ENCODE measurements at regions not wholly inside any gene's neighbourhood (a gene's known extent, or its start where the extent isn't known, plus 50 kb on each side); places are given as distances from the start of the nearest gene placed in this dataset.

GRCh38 chr14:101018561-101019290 lies 115.2 kb upstream of the RTL1 start:
- no peak overlapping the region for H2AK5ac ChIP-seq (ENCODE audit: low read length, severe bottlenecking)
- 91% methylated on average over 13 of the region's 13 CpGs for WGBS
- H3K23ac ChIP-seq (ENCODE audit: low read length in 2 of 2): no peak overlapping the region
- H2BK12ac ChIP-seq (ENCODE audit: low read length in 2 of 2): no peak overlapping the region
- H4K91ac ChIP-seq (ENCODE audit: low read length): no peak overlapping the region
- no peak overlapping the region for H2AFZ ChIP-seq (ENCODE audit: low read depth, low read length)
- H3K14ac ChIP-seq (ENCODE audit: low read length in 2 of 2): no peak overlapping the region
- H3K18ac ChIP-seq (ENCODE audit: low read depth in 1 of 2, low read length in 2 of 2): no peak overlapping the region
- no peaks in the 10 kb centered on the region for H3K79me1 ChIP-seq (replicated peaks; ENCODE audit: low read length, poor library complexity, severe bottlenecking)
- no peak overlapping the region for H3K4ac ChIP-seq (ENCODE audit: low read depth in 1 of 2, low read length in 2 of 2)
- H3K27ac ChIP-seq (ENCODE audit: low read length, poor library complexity, severe bottlenecking): no peak overlapping the region
- H3K36me3 ChIP-seq (ENCODE audit: control insufficient read depth in 1 of 2, insufficient read depth in 2 of 2, low read depth in 1 of 2, low read length in 2 of 2): peaks cover 0 to 56% of the 10 kb centered on the region in 2 experiments
- H3K9ac ChIP-seq (ENCODE audit: low read length): no peak overlapping the region
- no peak overlapping the region for H2BK15ac ChIP-seq (ENCODE audit: low read depth, poor library complexity, severe bottlenecking)
- no peak for DNase-seq
- peaks cover 3% of the 10 kb centered on the region for H3K4me1 ChIP-seq (ENCODE audit: control insufficient read depth, insufficient read depth, low read depth, low read length)
- H3K4me3 ChIP-seq (ENCODE audit: insufficient read depth in 1 of 2, low read depth in 1 of 2, low read length in 2 of 2): no peak overlapping the region
- no peak overlapping the region for H3K4me2 ChIP-seq (ENCODE audit: low read length, poor library complexity, severe bottlenecking)
- no peaks in the 10 kb centered on the region for H3K9me3 ChIP-seq (ENCODE audit: control insufficient read depth, low read length)
- no peak overlapping the region for H2BK5ac ChIP-seq (ENCODE audit: low read depth, low read length, poor library complexity, severe bottlenecking)
- H2BK120ac ChIP-seq (ENCODE audit: low read depth, low read length): no peak overlapping the region
- H4K8ac ChIP-seq (ENCODE audit: low read length): no peak overlapping the region
- H3K27me3 ChIP-seq (ENCODE audit: control insufficient read depth in 1 of 2, insufficient read depth in 1 of 2, low read length in 2 of 2): no peaks in the 10 kb centered on the region

- DNase-seq: no peak
- H3K4me2 ChIP-seq (ENCODE audit: low read length, poor library complexity, severe bottlenecking): no peak overlapping the region
- H2BK120ac ChIP-seq (ENCODE audit: low read depth, low read length): no peak overlapping the region
- H3K79me1 ChIP-seq (replicated peaks; ENCODE audit: low read length, poor library complexity, severe bottlenecking): no peaks in the 10 kb centered on the region
- no peaks in the 10 kb centered on the region for H3K9me3 ChIP-seq (ENCODE audit: control insufficient read depth, low read length)
- no peak overlapping the region for H3K18ac ChIP-seq (ENCODE audit: low read depth in 1 of 2, low read length in 2 of 2)
- no peak overlapping the region for H3K9ac ChIP-seq (ENCODE audit: low read length)
- no peak overlapping the region for H2BK15ac ChIP-seq (ENCODE audit: low read depth, poor library complexity, severe bottlenecking)
- no peak overlapping the region for H2AFZ ChIP-seq (ENCODE audit: low read depth, low read length)
- WGBS: 94% methylated on average over 2 of the region's 2 CpGs
- no peak overlapping the region for H3K23ac ChIP-seq (ENCODE audit: low read length in 2 of 2)
- no peak overlapping the region for H3K4ac ChIP-seq (ENCODE audit: low read depth in 1 of 2, low read length in 2 of 2)
- H4K8ac ChIP-seq (ENCODE audit: low read length): no peak overlapping the region
- H3K27me3 ChIP-seq (ENCODE audit: control insufficient read depth in 1 of 2, insufficient read depth in 1 of 2, low read length in 2 of 2): no peaks in the 10 kb centered on the region
- H3K4me1 ChIP-seq (ENCODE audit: control insufficient read depth, insufficient read depth, low read depth, low read length): peaks cover 3% of the 10 kb centered on the region
- no peak overlapping the region for H3K27ac ChIP-seq (ENCODE audit: low read length, poor library complexity, severe bottlenecking)
- H4K91ac ChIP-seq (ENCODE audit: low read length): no peak overlapping the region
- no peak overlapping the region for H3K14ac ChIP-seq (ENCODE audit: low read length in 2 of 2)
- no peak overlapping the region for H2AK5ac ChIP-seq (ENCODE audit: low read length, severe bottlenecking)
- H3K36me3 ChIP-seq (ENCODE audit: control insufficient read depth in 1 of 2, insufficient read depth in 2 of 2, low read depth in 1 of 2, low read length in 2 of 2): peaks cover 0 to 60% of the 10 kb centered on the region in 2 experiments
- no peak overlapping the region for H2BK12ac ChIP-seq (ENCODE audit: low read length in 2 of 2)
- H3K4me3 ChIP-seq (ENCODE audit: insufficient read depth in 1 of 2, low read depth in 1 of 2, low read length in 2 of 2): no peak overlapping the region
- H2BK5ac ChIP-seq (ENCODE audit: low read depth, low read length, poor library complexity, severe bottlenecking): no peak overlapping the region
Measured at GRCh38 chr14:101019541-101019940, 116.0 kb upstream of the RTL1 start.

DNA sequence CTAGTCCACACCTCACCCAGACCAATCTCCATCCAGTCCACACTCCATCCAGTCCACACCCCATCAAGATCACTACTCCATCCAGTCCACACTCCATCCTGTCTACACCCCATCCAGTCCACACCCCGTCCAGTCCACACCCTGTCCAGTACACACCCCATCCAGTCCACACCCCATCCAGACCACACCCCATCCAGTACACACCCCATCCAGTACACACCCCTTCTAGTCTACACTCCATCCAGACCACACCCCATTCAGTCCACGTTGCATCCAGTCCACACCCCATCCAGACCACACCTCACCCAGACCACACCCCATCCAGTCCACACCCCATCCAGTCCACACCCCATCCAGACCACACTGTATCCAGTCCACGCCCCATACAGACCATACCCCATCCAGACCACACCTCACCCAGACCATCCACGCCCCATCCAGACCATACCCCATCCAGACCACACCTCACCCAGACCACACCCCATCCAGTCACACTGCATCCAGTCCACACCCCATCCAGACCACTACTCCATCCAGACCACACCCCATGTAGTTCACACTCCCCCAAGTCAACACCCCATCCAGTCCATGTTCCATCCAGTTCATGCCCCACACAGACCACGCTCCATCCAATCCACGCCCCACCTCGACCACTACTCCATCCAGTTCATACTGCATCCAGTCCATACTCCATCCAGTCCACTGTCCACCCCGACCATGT lies 116.6 kb upstream of the RTL1 start:
- Histone ChIP-seq H2AFZ (ENCODE audit: low read depth, low read length) (no peak overlapping the region), H4K91ac (ENCODE audit: low read length) (no peak overlapping the region), H3K27ac (ENCODE audit: low read length, poor library complexity, severe bottlenecking) (no peak overlapping the region), H3K18ac (ENCODE audit: low read depth in 1 of 2, low read length in 2 of 2) (no peak overlapping the region), H3K4me3 (ENCODE audit: insufficient read depth in 1 of 2, low read depth in 1 of 2, low read length in 2 of 2) (no peak overlapping the region), H3K27me3 (ENCODE audit: control insufficient read depth in 1 of 2, insufficient read depth in 1 of 2, low read length in 2 of 2) (no peaks in the 10 kb centered on the region), H2AK5ac (ENCODE audit: low read length, severe bottlenecking) (no peak overlapping the region), H3K14ac (ENCODE audit: low read length in 2 of 2) (no peak overlapping the region), H3K36me3 (ENCODE audit: control insufficient read depth in 1 of 2, insufficient read depth in 2 of 2, low read depth in 1 of 2, low read length in 2 of 2) (peaks cover 0 to 66% of the 10 kb centered on the region in 2 experiments), H3K9me3 (ENCODE audit: control insufficient read depth, low read length) (no peaks in the 10 kb centered on the region), H3K79me1 (replicated peaks; ENCODE audit: low read length, poor library complexity, severe bottlenecking) (no peaks in the 10 kb centered on the region), H2BK12ac (ENCODE audit: low read length in 2 of 2) (no peak overlapping the region), H3K4ac (ENCODE audit: low read depth in 1 of 2, low read length in 2 of 2) (no peak overlapping the region), H3K23ac (ENCODE audit: low read length in 2 of 2) (no peak overlapping the region), H4K8ac (ENCODE audit: low read length) (no peak overlapping the region), H2BK15ac (ENCODE audit: low read depth, poor library complexity, severe bottlenecking) (no peak overlapping the region), H2BK120ac (ENCODE audit: low read depth, low read length) (no peak overlapping the region), H2BK5ac (ENCODE audit: low read depth, low read length, poor library complexity, severe bottlenecking) (no peak overlapping the region), H3K4me1 (ENCODE audit: control insufficient read depth, insufficient read depth, low read depth, low read length) (peaks cover 3% of the 10 kb centered on the region), H3K4me2 (ENCODE audit: low read length, poor library complexity, severe bottlenecking) (no peak overlapping the region), H3K9ac (ENCODE audit: low read length) (no peak overlapping the region)
- 64% methylated on average over 8 of the region's 8 CpGs for WGBS
- DNase-seq: no peak

DNA sequence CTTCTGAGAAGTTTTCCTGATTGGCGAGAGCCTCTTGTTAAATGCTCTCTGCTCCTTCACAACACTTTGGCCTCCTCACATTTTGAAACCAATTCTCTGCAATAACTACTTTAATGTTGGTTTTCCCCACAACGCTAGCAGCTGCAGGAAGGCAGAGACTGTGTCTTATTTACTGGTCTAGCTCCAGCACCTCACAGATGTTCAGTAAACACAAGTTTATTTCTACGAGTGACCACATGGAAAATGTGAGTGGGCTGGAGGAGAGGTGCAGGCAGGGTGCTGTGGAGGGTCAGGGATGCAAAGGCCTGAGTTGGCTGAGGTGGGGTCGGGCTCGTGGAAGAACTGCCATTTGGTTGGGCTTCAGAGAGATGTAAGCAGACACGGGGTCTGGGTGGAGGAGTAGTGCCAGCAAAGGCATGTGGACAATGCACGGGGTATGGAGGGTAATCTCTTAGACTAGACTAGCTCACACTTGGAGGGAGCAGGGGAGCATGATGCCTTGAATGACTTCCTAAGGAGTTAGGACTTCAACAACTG lies 117.4 kb upstream of the RTL1 start:
- DNase-seq: no peak
- no peak overlapping the region for H3K23ac ChIP-seq (ENCODE audit: low read length in 2 of 2)
- H3K27ac ChIP-seq (ENCODE audit: low read length, poor library complexity, severe bottlenecking): no peak overlapping the region
- no peak overlapping the region for H2AK5ac ChIP-seq (ENCODE audit: low read length, severe bottlenecking)
- H3K18ac ChIP-seq (ENCODE audit: low read depth in 1 of 2, low read length in 2 of 2): no peak overlapping the region
- no peak overlapping the region for H3K4ac ChIP-seq (ENCODE audit: low read depth in 1 of 2, low read length in 2 of 2)
- no peak overlapping the region for H3K14ac ChIP-seq (ENCODE audit: low read length in 2 of 2)
- H3K4me2 ChIP-seq (ENCODE audit: low read length, poor library complexity, severe bottlenecking): no peak overlapping the region
- no peak overlapping the region for H2AFZ ChIP-seq (ENCODE audit: low read depth, low read length)
- no peaks in the 10 kb centered on the region for H3K27me3 ChIP-seq (ENCODE audit: control insufficient read depth in 1 of 2, insufficient read depth in 1 of 2, low read length in 2 of 2)
- no peak overlapping the region for H4K91ac ChIP-seq (ENCODE audit: low read length)
- H2BK120ac ChIP-seq (ENCODE audit: low read depth, low read length): no peak overlapping the region
- H2BK12ac ChIP-seq (ENCODE audit: low read length in 2 of 2): no peak overlapping the region
- 77% methylated on average over 7 of the region's 7 CpGs for WGBS
- peaks cover 0 to 73% of the 10 kb centered on the region in 2 experiments for H3K36me3 ChIP-seq (ENCODE audit: control insufficient read depth in 1 of 2, insufficient read depth in 2 of 2, low read depth in 1 of 2, low read length in 2 of 2)
- no peak overlapping the region for H3K9ac ChIP-seq (ENCODE audit: low read length)
- H3K4me1 ChIP-seq (ENCODE audit: control insufficient read depth, insufficient read depth, low read depth, low read length): peaks cover 3% of the 10 kb centered on the region
- H3K4me3 ChIP-seq (ENCODE audit: insufficient read depth in 1 of 2, low read depth in 1 of 2, low read length in 2 of 2): no peak overlapping the region
- H2BK15ac ChIP-seq (ENCODE audit: low read depth, poor library complexity, severe bottlenecking): no peak overlapping the region
- H2BK5ac ChIP-seq (ENCODE audit: low read depth, low read length, poor library complexity, severe bottlenecking): no peak overlapping the region
- H3K9me3 ChIP-seq (ENCODE audit: control insufficient read depth, low read length): no peaks in the 10 kb centered on the region
- no peak overlapping the region for H4K8ac ChIP-seq (ENCODE audit: low read length)
- H3K79me1 ChIP-seq (replicated peaks; ENCODE audit: low read length, poor library complexity, severe bottlenecking): no peaks in the 10 kb centered on the region
